KMS-11 (cell line): ENCODE measurements at regions not wholly inside any gene's neighbourhood (a gene's known extent, or its start where the extent isn't known, plus 50 kb on each side); places are given as distances from the start of the nearest gene placed in this dataset.

Source experiments
- H2AFZ ChIP-seq: fragments of 200-600 bp; sonication (generic); 2 replicates; pipeline ENCODE4 v1.6.1; 2016; ENCODE audit warnings: antibody characterized with exemption, mixed run types, low read depth
- H3K27ac ChIP-seq: fragments of 200-600 bp; sonication (generic); 2 replicates; pipeline ENCODE4 v1.6.1; 2016; ENCODE audit warnings: mild to moderate bottlenecking, mixed run types
- H3K27me3 ChIP-seq: fragments of 200-600 bp; sonication (generic); 2 replicates; pipeline ENCODE4 v1.6.1; 2017; ENCODE audit warnings: mild to moderate bottlenecking, low read depth, mixed run types, moderate library complexity; ENCODE audit not compliant: insufficient read depth
- H3K36me3 ChIP-seq: fragments of 200-600 bp; sonication (generic); 2 replicates; pipeline ENCODE4 v1.6.1; 2017; ENCODE audit warnings: mild to moderate bottlenecking, mixed run types; ENCODE audit not compliant: insufficient read depth
- H3K4me1 ChIP-seq: fragments of 200-600 bp; sonication (generic); 2 replicates; pipeline ENCODE4 v1.6.1; 2016; ENCODE audit warnings: mild to moderate bottlenecking, low read depth, mixed run types; ENCODE audit not compliant: poor library complexity, severe bottlenecking
- H3K4me2 ChIP-seq: fragments of 200-600 bp; sonication (generic); 2 replicates; pipeline ENCODE4 v1.7.0; 2016; ENCODE audit warnings: mild to moderate bottlenecking, mixed run types
- H3K4me3 ChIP-seq: fragments of 200-600 bp; sonication (generic); IDR thresholded peaks from 2 replicates; pipeline ENCODE4 v1.6.1; 2017; ENCODE audit warnings: low read depth, low read length, mixed read lengths; ENCODE audit not compliant: insufficient read depth
- H3K79me2 ChIP-seq: fragments of 200-600 bp; sonication (generic); 2 replicates; pipeline ENCODE4 v1.6.1; 2016; ENCODE audit warnings: low read depth, mixed run types; ENCODE audit not compliant: insufficient read depth
- H3K9ac ChIP-seq: fragments of 200-600 bp; sonication (generic); 2 replicates; pipeline ENCODE4 v1.6.1; 2016; ENCODE audit warnings: mild to moderate bottlenecking, mixed run types
- H4K20me1 ChIP-seq: fragments of 200-600 bp; sonication (generic); 2 replicates; pipeline ENCODE4 v1.6.1; 2016; ENCODE audit warnings: mild to moderate bottlenecking, mixed run types; ENCODE audit not compliant: insufficient read depth
- CTCF ChIP-seq: fragments of 200-600 bp; sonication (generic); conservative IDR thresholded peaks from 2 replicates; pipeline ENCODE4 v1.6.1; 2017; ENCODE audit warnings: low read depth, mild to moderate bottlenecking, antibody characterized with exemption, low read length, moderate library complexity, mixed read lengths

DNA sequence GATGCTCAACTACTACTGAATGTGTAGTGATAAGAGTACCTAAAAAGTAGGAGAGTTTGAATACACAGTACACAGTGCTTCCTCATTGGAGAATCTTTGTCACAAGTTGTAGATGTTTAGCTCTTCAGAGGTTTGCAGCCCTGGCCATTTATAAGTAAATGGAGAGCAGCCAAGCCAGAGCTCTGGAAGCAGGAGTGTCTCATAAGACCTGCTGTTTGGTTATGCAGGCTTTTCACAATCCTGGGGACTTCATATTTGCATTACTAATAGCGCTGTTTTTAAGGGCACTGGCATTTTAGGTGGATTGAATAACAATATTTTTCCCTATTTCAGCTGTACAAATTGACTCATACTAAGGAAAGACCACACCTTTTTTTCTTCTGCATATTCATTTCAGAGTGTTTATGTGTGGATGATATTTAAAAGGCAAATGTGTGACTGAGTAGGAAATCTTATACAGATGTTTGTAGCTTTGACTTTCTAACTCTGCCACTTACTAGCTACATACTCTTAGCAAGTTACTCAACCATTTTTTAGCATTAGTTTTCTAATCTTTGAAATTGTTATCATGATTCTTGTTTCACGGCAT, 730.5 kb upstream of the MAP3K7 start:
- no peaks in the 10 kb centered on the region for H3K36me3 ChIP-seq
- no peak overlapping the region for H3K4me3 ChIP-seq
- no peak for TF ChIP-seq CTCF

GRCh38 chr6:91310178-91310577, 723.3 kb upstream of the MAP3K7 start:
- no peaks in the 10 kb centered on the region for H3K36me3 ChIP-seq
- no peaks in the 10 kb centered on the region for H3K79me2 ChIP-seq
- H4K20me1 ChIP-seq: no peaks in the 10 kb centered on the region
- no peak overlapping the region for H3K4me3 ChIP-seq
- no peaks in the 10 kb centered on the region for H3K27me3 ChIP-seq
- no peak for TF ChIP-seq CTCF
- H3K27ac ChIP-seq: no peak overlapping the region
- H2AFZ ChIP-seq: no peak overlapping the region
- no peak overlapping the region for H3K9ac ChIP-seq
- no peaks in the 10 kb centered on the region for H3K4me1 ChIP-seq
- H3K4me2 ChIP-seq: no peak overlapping the region

More for the DNA sequence above, 730.5 kb upstream of the MAP3K7 start:
- Histone ChIP-seq H3K4me2 (no peak overlapping the region), H3K27me3 (no peaks in the 10 kb centered on the region), H2AFZ (no peak overlapping the region), H3K79me2 (no peaks in the 10 kb centered on the region), H3K9ac (no peak overlapping the region), H3K4me1 (no peaks in the 10 kb centered on the region), H4K20me1 (no peaks in the 10 kb centered on the region), H3K27ac (no peak overlapping the region)

DNA sequence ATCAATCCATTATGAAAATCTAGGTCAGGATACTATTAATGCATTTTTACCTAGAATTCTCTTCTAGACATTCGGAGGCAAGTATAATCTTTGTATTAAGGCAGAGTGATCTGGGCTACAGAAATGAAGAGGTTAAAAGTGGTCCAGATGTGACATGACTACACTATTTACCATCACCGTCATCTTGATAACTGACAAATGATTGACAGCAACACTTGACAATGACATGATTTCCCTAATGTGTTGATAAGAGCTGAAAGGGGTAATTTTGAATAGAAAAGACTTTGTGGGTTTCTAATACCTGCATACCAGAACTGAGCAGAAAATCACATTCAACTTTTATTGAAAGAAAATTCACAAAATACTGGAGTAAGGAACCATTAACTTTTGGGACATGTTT, 718.9 kb upstream of the MAP3K7 start:
- Histone ChIP-seq H3K4me3 (no peak overlapping the region), H3K27ac (no peak overlapping the region), H3K4me1 (no peaks in the 10 kb centered on the region), H3K79me2 (no peaks in the 10 kb centered on the region), H4K20me1 (no peaks in the 10 kb centered on the region), H2AFZ (no peak overlapping the region), H3K36me3 (no peaks in the 10 kb centered on the region), H3K4me2 (no peak overlapping the region), H3K27me3 (no peaks in the 10 kb centered on the region), H3K9ac (no peak overlapping the region)
- TF ChIP-seq CTCF: no peak

GRCh38 chr6:91304521-91304920, 717.6 kb upstream of the MAP3K7 start:
- no peaks in the 10 kb centered on the region for H3K36me3 ChIP-seq
- H3K27ac ChIP-seq: no peak overlapping the region
- H4K20me1 ChIP-seq: no peaks in the 10 kb centered on the region
- H3K79me2 ChIP-seq: no peaks in the 10 kb centered on the region
- H3K4me1 ChIP-seq: no peaks in the 10 kb centered on the region
- H3K27me3 ChIP-seq: no peaks in the 10 kb centered on the region
- TF ChIP-seq CTCF: no peak
- no peak overlapping the region for H3K4me2 ChIP-seq
- no peak overlapping the region for H3K4me3 ChIP-seq
- H2AFZ ChIP-seq: no peak overlapping the region
- no peak overlapping the region for H3K9ac ChIP-seq
